ENCODE measurements at regions not wholly inside any gene's neighbourhood (a gene's known extent, or its start where the extent isn't known, plus 50 kb on each side); places are given as distances from the start of the nearest gene placed in this dataset.

DNA sequence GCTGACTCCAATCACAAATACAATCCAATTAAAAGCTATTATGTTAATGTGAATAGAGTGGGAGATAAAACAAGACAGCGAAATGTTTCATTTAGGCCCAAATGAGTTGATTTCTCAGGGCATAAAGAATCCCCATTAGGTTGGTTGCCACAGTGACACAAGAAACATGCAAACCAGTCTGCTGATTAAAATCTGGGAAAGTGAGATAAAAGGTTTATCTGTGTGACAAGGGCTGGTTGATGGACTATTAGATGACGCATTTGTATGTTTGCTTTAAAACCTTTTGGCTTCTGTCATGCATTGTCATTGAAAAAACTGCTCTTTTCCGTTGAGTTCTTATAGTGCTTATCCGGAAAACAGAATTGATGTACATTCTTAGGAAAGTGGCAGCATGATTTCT lies 658.2 kb downstream of the GATA3 start:
- no peaks in the 10 kb centered on the region for H3K36me3 Mint-ChIP-seq (ENCODE audit: low read depth)
- no peak overlapping the region for H3K4me3 Mint-ChIP-seq
- no peaks in the 10 kb centered on the region for H3K9me3 Mint-ChIP-seq
- no peaks in the 10 kb centered on the region for H3K4me1 Mint-ChIP-seq
- H3K27me3 Mint-ChIP-seq, result no peaks in the 10 kb centered on the region
- no peak overlapping the region for H3K27ac Mint-ChIP-seq
- intact Hi-C loops (cut with micrococcal nuclease), result no loop called here
- no peak for DNase-seq

DNA sequence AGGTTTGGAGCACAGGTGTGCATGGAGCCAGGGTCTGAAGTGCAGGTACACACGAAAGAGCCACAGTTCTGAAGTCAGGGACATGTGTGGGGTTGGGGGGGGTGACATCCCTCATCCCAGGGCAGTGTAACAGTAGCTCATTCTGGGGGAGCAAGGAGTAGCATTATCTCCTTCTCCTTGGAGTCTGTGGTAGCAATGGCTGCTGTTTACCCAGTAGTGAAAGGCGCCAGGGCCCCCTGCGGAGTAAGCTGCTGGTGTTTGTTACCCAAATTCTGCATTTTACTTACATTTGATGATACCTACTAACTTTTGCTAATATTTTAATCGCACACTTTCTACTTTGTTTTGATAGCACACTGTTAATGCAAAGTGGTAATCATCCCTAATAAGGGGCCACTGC lies 665.5 kb downstream of the GATA3 start:
- Mint-ChIP-seq H3K36me3 (ENCODE audit: low read depth) (no peaks in the 10 kb centered on the region), H3K27ac (no peak overlapping the region), H3K4me1 (no peaks in the 10 kb centered on the region), H3K27me3 (no peaks in the 10 kb centered on the region), H3K4me3 (no peak overlapping the region), H3K9me3 (peaks cover 9% of the 10 kb centered on the region)
- intact Hi-C loops (cut with micrococcal nuclease), result no loop called here
- DNase-seq, result no peak

DNA sequence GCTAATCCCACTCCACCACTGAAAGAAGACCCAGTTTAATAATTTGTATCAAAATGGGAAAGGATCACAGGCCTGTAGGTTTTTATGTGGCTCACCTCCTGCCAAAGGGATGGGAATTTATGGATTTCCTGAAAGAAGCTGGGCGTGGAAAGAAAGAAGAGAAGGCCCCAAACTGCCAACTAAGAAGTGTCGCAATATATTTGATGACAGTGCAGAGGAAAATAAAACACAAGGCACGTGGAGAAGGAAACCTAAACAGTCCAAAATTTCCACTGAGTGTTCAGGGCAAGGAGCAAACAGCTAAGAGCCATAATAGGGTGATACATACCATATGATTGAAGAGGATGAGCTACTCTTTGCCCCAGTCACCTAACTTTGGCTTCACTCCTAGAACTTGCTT lies 667.2 kb downstream of the GATA3 start:
- Mint-ChIP-seq H3K4me1 (no peaks in the 10 kb centered on the region), H3K9me3 (peaks cover 9% of the 10 kb centered on the region)

DNA sequence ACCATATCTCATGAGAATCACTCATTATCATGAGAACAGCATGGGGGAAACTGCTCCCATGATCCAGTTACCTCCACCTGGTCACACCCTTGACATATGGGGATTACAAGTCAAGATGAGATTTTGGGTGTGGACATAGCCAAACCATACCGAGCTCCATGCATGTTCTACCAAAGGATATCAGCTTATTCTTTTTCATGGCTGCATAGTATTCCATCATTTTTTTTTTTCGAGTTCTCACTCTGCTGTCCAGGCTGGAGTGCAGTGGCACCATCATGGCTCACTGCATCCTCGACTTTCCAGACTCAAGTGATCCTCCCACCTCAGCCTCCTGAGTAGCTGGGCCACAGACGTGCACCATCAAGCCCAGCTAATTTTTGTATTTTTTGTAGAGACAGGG lies 668.3 kb downstream of the GATA3 start:
- Mint-ChIP-seq H3K4me3 (no peak overlapping the region), H3K9me3 (peaks cover 9% of the 10 kb centered on the region)

More for the DNA sequence above, 667.2 kb downstream of the GATA3 start:
- Mint-ChIP-seq H3K27ac (no peak overlapping the region), H3K4me3 (no peak overlapping the region), H3K27me3 (no peaks in the 10 kb centered on the region), H3K36me3 (ENCODE audit: low read depth) (no peaks in the 10 kb centered on the region)
- DNase-seq, result no peak
- intact Hi-C loops (cut with micrococcal nuclease), result no loop called here

DNA sequence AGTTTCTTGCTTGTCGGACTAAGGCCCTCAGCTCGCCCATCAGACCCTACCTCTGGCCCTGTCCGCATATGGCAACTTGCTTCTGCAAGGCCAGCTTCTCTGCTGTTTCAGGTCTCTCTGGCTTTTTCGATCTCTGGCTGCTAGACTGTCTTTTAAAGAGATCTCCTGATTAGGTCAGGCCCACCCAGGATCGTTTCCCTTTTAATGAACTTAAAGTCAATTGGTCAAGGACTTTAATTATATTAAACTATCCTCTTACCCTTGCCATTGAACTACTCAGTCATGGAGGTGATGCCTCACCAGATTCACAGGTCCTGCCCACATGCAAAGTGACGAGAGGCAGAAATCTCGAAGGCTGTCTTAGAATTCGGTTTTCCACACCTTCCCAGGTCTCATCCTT lies 670.9 kb downstream of the GATA3 start:
- no peak overlapping the region for H3K4me3 Mint-ChIP-seq
- intact Hi-C loops (cut with micrococcal nuclease), result no loop called here
- no peaks in the 10 kb centered on the region for H3K36me3 Mint-ChIP-seq (ENCODE audit: low read depth)
- no peaks in the 10 kb centered on the region for H3K4me1 Mint-ChIP-seq
- no peaks in the 10 kb centered on the region for H3K27me3 Mint-ChIP-seq
- no peak overlapping the region for H3K27ac Mint-ChIP-seq
- DNase-seq, result no peak
- H3K9me3 Mint-ChIP-seq, result peaks cover 5% of the 10 kb centered on the region

More for the DNA sequence above, 668.3 kb downstream of the GATA3 start:
- intact Hi-C loops (cut with micrococcal nuclease), result no loop called here
- no peaks in the 10 kb centered on the region for H3K36me3 Mint-ChIP-seq (ENCODE audit: low read depth)
- no peak for DNase-seq
- H3K27ac Mint-ChIP-seq, result no peak overlapping the region
- no peaks in the 10 kb centered on the region for H3K4me1 Mint-ChIP-seq
- H3K27me3 Mint-ChIP-seq, result no peaks in the 10 kb centered on the region

DNA sequence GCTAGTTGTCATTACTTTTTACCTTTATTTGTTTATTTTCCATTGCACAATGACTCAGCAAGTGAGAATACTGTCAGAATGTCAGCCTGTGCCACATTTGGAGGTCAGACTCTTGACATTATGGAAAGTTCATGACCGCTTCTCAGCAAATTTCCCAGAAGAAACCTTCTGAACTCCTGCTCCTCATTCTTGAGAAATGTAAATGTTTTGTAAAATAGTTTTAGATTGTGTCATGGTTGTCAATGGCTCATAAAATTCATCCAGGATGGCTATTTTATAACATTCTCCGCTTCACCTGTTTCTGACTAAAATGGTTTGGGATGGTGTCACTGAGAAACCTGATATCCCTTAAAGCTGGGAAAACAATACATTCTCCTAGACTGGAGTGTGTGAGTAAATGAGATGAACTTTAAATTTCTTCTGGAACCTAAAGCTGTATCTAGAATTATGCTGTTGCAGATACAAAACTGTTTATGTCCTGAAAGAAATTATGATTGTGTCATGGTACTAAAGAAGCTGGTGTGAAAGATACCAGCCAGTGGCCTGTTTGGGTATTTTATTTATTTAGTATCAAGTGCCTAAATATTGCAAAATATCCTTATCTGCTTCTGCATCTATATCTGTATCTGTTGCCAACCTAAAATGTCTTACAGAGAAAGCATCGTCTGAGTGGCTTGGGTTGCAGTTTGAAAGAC lies 671.7 kb downstream of the GATA3 start:
- Mint-ChIP-seq H3K36me3 (ENCODE audit: low read depth) (no peaks in the 10 kb centered on the region), H3K27ac (no peak overlapping the region), H3K4me1 (no peaks in the 10 kb centered on the region), H3K4me3 (no peak overlapping the region), H3K9me3 (peaks cover 5% of the 10 kb centered on the region), H3K27me3 (no peaks in the 10 kb centered on the region)
- intact Hi-C loops (cut with micrococcal nuclease), result no loop called here
- no peak for DNase-seq

DNA sequence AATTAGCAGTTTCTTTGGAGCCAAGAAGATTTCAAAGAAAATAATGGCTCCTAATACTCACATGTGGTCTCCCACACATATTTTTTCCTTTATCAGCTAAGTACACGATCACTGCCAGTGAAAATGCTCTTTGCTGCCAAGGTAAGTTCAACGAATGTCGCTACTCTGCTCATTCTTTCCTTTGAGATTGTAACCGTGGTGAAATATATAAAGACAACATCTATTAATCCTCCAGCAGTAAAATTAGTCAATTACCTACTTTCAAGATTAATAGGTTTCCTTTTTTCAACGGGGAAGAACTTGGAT lies 672.2 kb downstream of the GATA3 start:
- H3K4me1 Mint-ChIP-seq, result no peaks in the 10 kb centered on the region
- no peak overlapping the region for H3K27ac Mint-ChIP-seq
- H3K36me3 Mint-ChIP-seq (ENCODE audit: low read depth), result no peaks in the 10 kb centered on the region
- peaks cover 5% of the 10 kb centered on the region for H3K9me3 Mint-ChIP-seq
- H3K4me3 Mint-ChIP-seq, result no peak overlapping the region
- intact Hi-C loops (cut with micrococcal nuclease), result no loop called here
- no peaks in the 10 kb centered on the region for H3K27me3 Mint-ChIP-seq
- no peak for DNase-seq

DNA sequence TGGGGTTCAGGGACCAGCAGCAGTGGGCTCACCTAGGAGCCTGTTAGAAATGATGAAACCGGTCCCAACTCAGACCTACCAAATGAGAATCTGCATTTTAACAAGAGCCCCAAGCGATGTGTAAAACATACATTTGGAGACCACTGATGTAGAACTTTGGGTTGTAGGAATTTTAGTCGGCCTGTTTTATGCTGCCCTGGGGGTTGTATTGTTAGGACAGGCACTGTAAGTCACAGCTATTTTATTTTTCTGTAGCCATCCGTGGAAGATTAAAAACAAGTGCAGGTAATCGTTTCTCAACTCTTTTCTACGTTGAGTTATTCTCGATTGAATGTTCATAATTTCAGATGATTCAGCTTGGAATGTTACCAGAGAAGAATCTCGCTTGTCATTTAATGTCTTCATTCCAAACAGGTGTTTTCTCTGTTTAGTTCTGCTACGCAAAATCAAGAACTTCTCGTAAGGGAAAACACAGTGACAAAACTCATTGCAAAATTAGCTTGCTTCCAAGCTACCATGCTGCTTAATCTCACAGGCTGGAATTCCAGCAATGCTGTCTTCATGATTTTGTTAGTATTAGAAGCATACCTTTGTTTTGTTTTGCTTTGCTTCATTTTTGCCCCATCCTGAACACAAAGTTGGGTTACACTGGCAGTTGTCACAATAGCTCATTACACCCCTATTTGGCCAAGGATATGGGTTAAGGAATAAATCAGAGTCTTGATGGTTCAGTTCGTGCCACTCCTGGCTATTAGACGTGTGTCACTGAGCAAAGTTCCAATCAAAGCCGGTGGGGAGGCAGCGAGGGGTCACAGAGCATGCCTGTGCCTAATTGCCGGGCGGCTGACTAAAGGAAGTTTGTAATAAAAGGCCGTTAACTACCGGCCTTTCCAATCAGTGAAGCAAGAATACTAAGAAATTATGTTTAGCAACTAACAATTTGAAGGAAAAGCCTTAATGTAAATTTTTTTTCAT lies 676.9 kb downstream of the GATA3 start:
- Mint-ChIP-seq H3K36me3 (ENCODE audit: low read depth) (no peaks in the 10 kb centered on the region), H3K9me3 (no peaks in the 10 kb centered on the region), H3K27me3 (peaks cover 2% of the 10 kb centered on the region), H3K27ac (no peak overlapping the region), H3K4me1 (no peaks in the 10 kb centered on the region), H3K4me3 (no peak overlapping the region)
- intact Hi-C loops (cut with micrococcal nuclease), result no loop called here
- no peak for DNase-seq

DNA sequence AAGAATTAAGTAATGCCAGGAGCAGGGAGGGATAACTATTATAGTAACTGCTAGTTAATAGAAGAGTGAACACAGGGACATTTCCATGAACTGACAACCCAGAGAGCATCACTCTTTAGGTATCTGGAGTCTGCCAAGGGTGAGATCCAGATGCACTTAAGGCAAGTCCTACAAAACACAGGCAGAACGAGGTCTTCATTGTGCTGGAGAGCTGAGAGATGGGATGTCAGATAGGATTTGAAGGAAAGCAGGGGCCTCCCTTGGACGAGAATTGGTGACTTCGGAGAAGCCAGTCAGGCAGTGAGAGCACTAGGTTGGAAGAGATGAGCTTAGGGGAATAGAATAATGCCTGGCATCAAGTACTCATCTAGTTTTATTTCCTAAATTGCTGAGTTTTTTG lies 684.5 kb downstream of the GATA3 start:
- intact Hi-C loops (cut with micrococcal nuclease), result no loop called here
- Mint-ChIP-seq H3K36me3 (ENCODE audit: low read depth) (no peaks in the 10 kb centered on the region), H3K27ac (no peak overlapping the region), H3K27me3 (no peaks in the 10 kb centered on the region), H3K9me3 (no peaks in the 10 kb centered on the region), H3K4me1 (no peaks in the 10 kb centered on the region), H3K4me3 (no peak overlapping the region)
- no peak for DNase-seq

DNA sequence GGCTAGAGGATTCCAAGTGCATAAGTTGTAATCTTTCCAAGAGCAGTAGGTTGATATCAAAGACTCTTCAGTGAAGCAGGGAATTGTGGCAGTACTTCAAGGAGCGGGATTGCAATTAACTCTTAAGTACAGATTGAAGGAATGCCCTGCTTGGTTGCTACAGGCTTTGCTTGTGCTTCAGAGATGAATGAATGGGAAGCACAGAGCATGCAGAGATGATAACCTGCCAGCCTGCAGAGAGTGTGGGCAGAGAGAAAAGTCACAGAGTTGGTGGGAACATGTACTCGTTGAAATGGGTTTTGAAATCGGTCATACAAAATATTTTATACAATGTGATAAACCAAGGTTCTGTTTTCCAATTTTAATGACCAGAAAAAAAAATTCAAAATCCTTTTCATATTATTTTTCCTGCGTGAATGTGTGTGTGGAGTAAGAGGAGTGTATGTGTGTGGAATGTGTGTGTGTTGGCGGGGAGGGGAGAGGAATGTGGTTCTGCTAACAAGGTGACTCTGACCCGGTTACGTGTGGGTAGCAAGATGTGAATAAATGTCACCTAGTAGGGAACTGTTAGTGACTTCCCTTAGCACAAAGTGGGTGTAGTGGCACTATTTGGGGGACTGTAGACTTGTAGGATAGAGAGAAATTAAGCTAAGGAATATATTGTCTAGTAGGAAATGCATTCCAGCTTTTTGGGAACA lies 697.8 kb downstream of the GATA3 start:
- intact Hi-C loops (cut with micrococcal nuclease), result no loop called here
- H3K27ac Mint-ChIP-seq, result no peak overlapping the region
- peaks cover 2% of the 10 kb centered on the region for H3K27me3 Mint-ChIP-seq
- H3K4me3 Mint-ChIP-seq, result no peak overlapping the region
- no peaks in the 10 kb centered on the region for H3K36me3 Mint-ChIP-seq (ENCODE audit: low read depth)
- no peaks in the 10 kb centered on the region for H3K9me3 Mint-ChIP-seq
- no peaks in the 10 kb centered on the region for H3K4me1 Mint-ChIP-seq
- no peak for DNase-seq

DNA sequence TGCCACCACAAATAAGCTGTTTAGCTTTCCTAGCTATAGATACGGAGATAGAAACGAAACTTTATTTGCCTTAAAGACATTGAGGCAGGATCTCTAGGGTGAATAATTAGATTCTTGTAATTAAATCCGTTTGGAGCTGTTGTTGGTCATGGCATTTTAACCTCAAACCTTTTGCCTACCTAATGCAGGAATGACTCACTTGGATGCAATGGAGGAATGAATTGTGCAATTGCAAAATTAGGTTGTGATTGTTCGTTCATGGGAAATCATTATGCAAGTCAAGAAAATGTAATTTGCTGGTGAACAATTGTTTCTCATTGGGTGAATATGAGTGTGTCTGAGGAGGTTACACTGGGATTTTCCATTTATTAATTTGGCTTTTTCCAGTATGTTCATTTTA lies 703.5 kb downstream of the GATA3 start:
- no peaks in the 10 kb centered on the region for H3K4me1 Mint-ChIP-seq
- no peak overlapping the region for H3K4me3 Mint-ChIP-seq
- intact Hi-C loops (cut with micrococcal nuclease), result no loop called here
- no peak for DNase-seq
- peaks cover 2% of the 10 kb centered on the region for H3K27me3 Mint-ChIP-seq
- H3K27ac Mint-ChIP-seq, result no peak overlapping the region
- no peaks in the 10 kb centered on the region for H3K9me3 Mint-ChIP-seq
- H3K36me3 Mint-ChIP-seq (ENCODE audit: low read depth), result no peaks in the 10 kb centered on the region

DNA sequence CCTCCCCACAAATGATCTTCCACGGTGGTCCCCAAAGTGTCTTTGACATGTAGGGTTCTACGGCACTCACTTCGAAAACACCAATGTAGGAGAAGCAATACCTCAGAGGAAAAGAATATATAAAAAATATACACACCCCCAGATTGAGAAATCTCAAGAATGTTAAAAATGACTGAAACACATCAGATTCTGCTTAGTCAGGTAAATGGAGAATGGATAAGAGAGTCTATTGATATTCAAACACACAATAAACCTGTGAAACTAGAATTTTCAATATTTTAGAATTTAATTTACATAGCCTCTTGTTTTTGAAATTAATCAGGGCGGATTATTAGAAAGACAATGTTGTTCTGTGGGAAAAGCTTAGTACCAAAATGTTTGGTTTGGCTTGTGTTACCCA lies 712.4 kb downstream of the GATA3 start:
- peaks cover 4% of the 10 kb centered on the region for H3K27me3 Mint-ChIP-seq
- no peaks in the 10 kb centered on the region for H3K4me1 Mint-ChIP-seq
- no peaks in the 10 kb centered on the region for H3K9me3 Mint-ChIP-seq
- DNase-seq, result no peak
- H3K36me3 Mint-ChIP-seq (ENCODE audit: low read depth), result no peaks in the 10 kb centered on the region
- no peak overlapping the region for H3K4me3 Mint-ChIP-seq
- intact Hi-C loops (cut with micrococcal nuclease), result no loop called here
- H3K27ac Mint-ChIP-seq, result no peak overlapping the region

DNA sequence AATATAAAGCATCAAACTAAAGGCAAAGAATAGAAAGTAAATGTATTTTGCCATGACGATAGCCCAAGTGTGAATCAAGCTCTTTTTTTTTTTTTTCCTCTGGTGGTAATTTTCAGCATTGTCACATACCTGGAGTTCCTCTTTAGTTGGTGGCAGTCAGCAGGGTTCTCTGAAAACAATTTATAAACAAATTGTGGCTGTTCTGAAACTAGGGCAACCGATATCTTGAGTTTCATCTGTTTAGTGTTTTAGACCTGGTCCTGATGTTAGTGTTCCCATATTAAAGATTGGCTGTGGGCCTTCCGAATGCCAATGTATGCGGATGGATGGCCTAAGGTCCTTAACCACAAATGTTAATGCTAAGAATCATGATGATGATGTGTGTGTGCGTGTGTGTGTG lies 713.1 kb downstream of the GATA3 start:
- Mint-ChIP-seq H3K27me3 (peaks cover 4% of the 10 kb centered on the region), H3K27ac (no peak overlapping the region)
- intact Hi-C loops (cut with micrococcal nuclease), result no loop called here

DNA sequence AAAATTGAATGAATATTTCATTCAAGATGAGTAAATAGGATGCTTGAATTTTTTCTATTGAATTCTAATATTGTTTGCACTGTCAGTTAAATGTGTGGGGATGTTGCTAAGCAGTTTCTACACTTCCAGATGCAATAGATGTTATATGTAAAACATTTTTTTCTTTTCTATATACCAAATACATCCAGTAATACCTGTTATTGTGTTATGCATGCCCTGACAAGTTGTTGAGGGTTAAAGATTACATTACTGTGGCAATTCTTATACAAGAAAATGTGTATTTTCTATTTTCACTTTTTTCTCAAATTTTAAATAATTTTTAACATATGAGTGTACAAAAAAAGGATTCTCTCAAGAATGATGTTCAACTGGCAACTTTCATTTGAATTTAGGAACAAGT lies 713.9 kb downstream of the GATA3 start:
- Mint-ChIP-seq H3K9me3 (no peaks in the 10 kb centered on the region), H3K27me3 (peaks cover 3% of the 10 kb centered on the region), H3K36me3 (ENCODE audit: low read depth) (no peaks in the 10 kb centered on the region), H3K4me3 (no peak overlapping the region), H3K27ac (no peak overlapping the region), H3K4me1 (no peaks in the 10 kb centered on the region)
- DNase-seq, result no peak
- intact Hi-C loops (cut with micrococcal nuclease), result no loop called here

More for the DNA sequence above, 713.1 kb downstream of the GATA3 start:
- H3K4me3 Mint-ChIP-seq, result no peak overlapping the region
- H3K36me3 Mint-ChIP-seq (ENCODE audit: low read depth), result no peaks in the 10 kb centered on the region
- DNase-seq, result no peak
- no peaks in the 10 kb centered on the region for H3K4me1 Mint-ChIP-seq
- H3K9me3 Mint-ChIP-seq, result no peaks in the 10 kb centered on the region

Data from activated CD4-positive, alpha-beta T cell treated with anti-CD3 and anti-CD28 coated beads, Interleukin-2, amount 10 ng/mL, durations not matched to agents 24 days and 14 days (primary cell).